ENCODE measurements at regions not wholly inside any gene's neighbourhood (a gene's known extent, or its start where the extent isn't known, plus 50 kb on each side); places are given as distances from the start of the nearest gene placed in this dataset.
A peak's percentile ranks its signal among the peaks of the same experiment; 100 is the strongest.

GRCh38 chr7:20267482-20267881 is 50.3 kb upstream of the MACC1 start:
- no peak for DNase-seq (ENCODE audit: low read depth)
- no peak overlapping the region for H3K4me3 ChIP-seq (ENCODE audit: control insufficient read depth, low read depth, low read length)
- TF ChIP-seq CTCF (IDR thresholded peaks at IDR 0.05; ENCODE audit: control insufficient read depth, insufficient read depth, low read depth, low read length, missing control alignments): no peak

GRCh38 chr7:20268824-20269223 is 51.6 kb upstream of the MACC1 start:
- no peak overlapping the region for H3K4me3 ChIP-seq (ENCODE audit: control insufficient read depth, low read depth, low read length)
- TF ChIP-seq CTCF (IDR thresholded peaks at IDR 0.05; ENCODE audit: control insufficient read depth, insufficient read depth, low read depth, low read length, missing control alignments): no peak
- no peak for DNase-seq (ENCODE audit: low read depth)

GRCh38 chr7:20269726-20270125 is 52.5 kb upstream of the MACC1 start:
- no peak overlapping the region for H3K4me3 ChIP-seq (ENCODE audit: control insufficient read depth, low read depth, low read length)
- no peak for TF ChIP-seq CTCF (IDR thresholded peaks at IDR 0.05; ENCODE audit: control insufficient read depth, insufficient read depth, low read depth, low read length, missing control alignments)

GRCh38 chr7:20270371-20270770 is 53.2 kb upstream of the MACC1 start:
- no peak for DNase-seq (ENCODE audit: low read depth)
- no peak overlapping the region for H3K4me3 ChIP-seq (ENCODE audit: control insufficient read depth, low read depth, low read length)
- no peak for TF ChIP-seq CTCF (IDR thresholded peaks at IDR 0.05; ENCODE audit: control insufficient read depth, insufficient read depth, low read depth, low read length, missing control alignments)

More at GRCh38 chr7:20269726-20270125, 52.5 kb upstream of the MACC1 start:
- peak; percentile 14 for DNase-seq (ENCODE audit: low read depth)

GRCh38 chr7:20270867-20271266 is 53.7 kb upstream of the MACC1 start:
- no peak overlapping the region for H3K4me3 ChIP-seq (ENCODE audit: control insufficient read depth, low read depth, low read length)
- no peak for DNase-seq (ENCODE audit: low read depth)
- TF ChIP-seq CTCF (IDR thresholded peaks at IDR 0.05; ENCODE audit: control insufficient read depth, insufficient read depth, low read depth, low read length, missing control alignments): no peak

GRCh38 chr7:20275637-20276036 is 55.1 kb upstream of the ITGB8 start:
- no peak overlapping the region for H3K4me3 ChIP-seq (ENCODE audit: control insufficient read depth, low read depth, low read length)
- DNase-seq (ENCODE audit: low read depth): peak; percentile 7

More at GRCh38 chr7:20275637-20276036, 55.1 kb upstream of the ITGB8 start:
- no peak for TF ChIP-seq CTCF (IDR thresholded peaks at IDR 0.05; ENCODE audit: control insufficient read depth, insufficient read depth, low read depth, low read length, missing control alignments)

Data from AG09309 (cell line).